NCI-H146 (cell line): ENCODE measurements at regions not wholly inside any gene's neighbourhood (a gene's known extent, or its start where the extent isn't known, plus 50 kb on each side); places are given as distances from the start of the nearest gene placed in this dataset.
"Not testable (repeated sequence)": the region's sequence is repeated elsewhere in the genome, so short reads cannot be mapped to it uniquely, and the experiment has no call there.

ENCODE experiments used
- DNase-seq: peaks from one replicate; lab custom pipeline; 2025; lab: John Stamatoyannopoulos, UW

DNA sequence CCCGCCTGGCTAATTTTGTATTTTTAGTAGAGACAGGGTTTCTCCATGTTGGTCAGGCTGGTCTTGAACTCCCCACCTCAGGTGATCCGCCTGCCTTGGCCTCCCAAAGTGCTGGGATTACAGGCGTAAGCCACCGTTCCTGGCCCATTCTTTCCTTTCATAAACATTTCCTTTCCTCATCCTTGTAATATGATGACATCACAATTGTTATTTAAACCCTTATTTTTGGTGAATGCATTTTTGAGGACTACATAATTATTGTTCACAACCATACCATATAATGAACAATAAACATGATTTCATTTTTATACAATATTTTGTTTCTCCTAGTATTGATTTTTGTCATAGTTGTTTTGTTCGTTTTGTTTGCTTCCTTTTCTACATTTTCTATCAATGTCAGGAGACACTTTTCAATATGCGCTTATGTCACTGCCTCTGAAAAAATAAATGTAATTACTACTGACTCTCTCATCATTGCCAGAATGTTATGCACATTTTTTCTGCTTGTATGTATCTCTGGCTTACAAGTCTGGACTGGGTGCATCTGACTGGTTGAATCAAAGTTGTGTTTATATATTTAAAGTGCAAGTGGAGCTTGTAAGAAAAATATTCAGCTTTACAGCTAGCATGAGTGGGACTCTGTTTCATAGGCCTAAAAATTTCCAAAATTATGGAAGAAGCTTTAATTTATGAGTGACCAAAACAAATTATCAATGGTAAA is 2286.3 kb upstream of the RAG2 start:
- DNase-seq: no peak

- DNase-seq: no peak
These were observed 2269.3 kb upstream of the RAG2 start for GRCh38 chr11:38867338-38867737.

DNA sequence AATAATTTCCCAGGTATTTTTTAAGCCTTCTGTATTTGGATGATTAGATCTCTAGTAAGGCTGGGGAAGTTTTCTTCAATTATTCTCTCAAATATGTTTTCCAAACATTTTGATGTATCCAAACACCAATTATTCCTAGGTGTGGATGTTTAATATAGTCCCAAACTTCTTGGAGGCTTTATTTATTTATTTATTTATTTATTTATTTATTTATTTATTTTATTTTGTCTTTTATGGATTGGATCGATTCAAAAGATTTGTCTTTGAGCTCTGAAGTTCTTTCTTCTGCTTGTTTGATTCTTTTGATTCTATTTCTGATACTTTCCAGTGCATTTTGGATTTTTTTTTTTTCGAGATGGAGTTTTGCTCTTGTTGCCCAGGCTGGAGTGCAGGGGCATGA is 2267.9 kb upstream of the RAG2 start:
- no peak for DNase-seq

GRCh38 chr11:38842991-38843390 is 2245.0 kb upstream of the RAG2 start:
- no peak for DNase-seq

GRCh38 chr11:38839071-38839470 is 2241.0 kb upstream of the RAG2 start:
- DNase-seq: no peak

DNA sequence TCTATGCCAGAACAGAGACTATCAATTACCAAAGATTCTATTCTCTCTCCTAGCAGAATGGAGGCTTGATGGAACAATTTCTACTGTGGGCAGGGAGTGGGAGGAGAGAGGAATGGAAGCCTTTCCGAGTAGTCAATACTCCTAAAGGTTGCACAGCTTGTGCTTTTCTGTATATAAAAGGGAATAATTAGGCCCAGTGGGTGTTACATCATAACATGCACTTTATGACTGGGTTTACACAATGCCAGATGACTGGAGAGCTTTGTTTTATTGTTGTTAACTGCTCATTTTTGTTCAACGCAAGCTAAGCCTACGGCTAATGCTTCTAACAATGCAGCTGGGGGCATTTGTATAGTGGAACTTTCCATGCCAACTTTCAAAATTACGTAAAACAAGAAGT is 2237.9 kb upstream of the RAG2 start:
- no peak for DNase-seq

DNA sequence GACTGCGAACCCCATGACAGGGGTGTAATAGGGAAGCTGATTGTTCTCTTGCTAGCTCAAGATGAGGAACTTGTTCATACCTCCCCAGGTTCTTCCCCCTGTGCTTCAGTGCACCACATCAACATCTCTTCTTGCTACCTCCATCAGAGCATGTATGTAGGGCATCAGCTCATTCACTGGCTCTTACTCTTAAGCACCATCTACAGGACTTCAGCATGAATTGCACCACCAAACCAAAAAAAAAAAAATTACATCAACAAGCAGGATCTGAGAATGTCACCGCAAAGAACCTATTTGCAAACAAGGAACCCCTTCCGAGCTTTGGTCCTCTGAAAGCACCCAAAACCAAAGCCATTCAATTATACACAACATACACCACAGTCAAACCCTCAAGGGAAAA is 2226.5 kb upstream of the RAG2 start:
- DNase-seq: no peak

DNA sequence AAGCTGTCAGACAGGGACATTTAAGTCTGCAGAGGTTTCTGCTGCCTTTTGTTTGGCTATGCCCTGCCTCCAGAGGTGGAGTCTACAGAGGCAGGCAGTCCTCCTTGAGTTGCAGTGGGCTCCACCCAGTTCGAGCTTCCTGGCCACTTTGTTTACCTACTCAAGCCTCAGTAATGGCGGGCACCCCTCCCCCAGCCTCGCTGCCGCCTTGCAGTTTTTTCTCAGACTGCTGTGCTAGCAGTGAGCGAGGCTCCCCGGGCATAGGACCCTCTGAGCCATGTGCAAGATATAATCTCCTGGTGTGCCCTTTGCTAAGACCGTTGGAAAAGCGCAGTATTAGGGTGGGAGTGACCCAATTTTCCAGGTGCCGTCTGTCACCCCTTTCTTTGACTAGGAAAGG is 2223.8 kb upstream of the RAG2 start:
- DNase-seq: not testable (repeated sequence)

DNA sequence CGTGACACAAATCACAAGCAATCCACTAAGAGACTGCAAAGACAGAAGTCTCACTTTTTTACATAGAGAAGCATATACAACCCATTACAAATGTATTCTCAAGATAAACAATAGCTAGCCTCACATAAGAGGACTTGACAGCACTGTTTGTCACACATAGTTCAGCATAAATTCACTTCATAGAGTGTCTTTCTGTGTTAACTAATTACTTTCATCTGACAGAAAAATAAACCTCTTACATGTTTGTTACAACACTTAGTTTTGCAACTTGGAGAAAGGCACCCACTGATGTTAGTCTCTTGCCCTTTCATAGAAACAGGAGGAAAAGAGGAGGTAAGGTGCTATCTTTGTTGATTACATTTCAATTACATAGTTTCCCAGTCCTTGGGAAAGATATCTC is 2221.9 kb upstream of the RAG2 start:
- no peak for DNase-seq

GRCh38 chr11:38818720-38819119 is 2220.7 kb upstream of the RAG2 start:
- no peak for DNase-seq

- DNase-seq: no peak
These were observed 2216.6 kb upstream of the RAG2 start for GRCh38 chr11:38814670-38815069.

- DNase-seq: no peak
These were observed 2211.5 kb upstream of the RAG2 start for GRCh38 chr11:38809521-38809920.

DNA sequence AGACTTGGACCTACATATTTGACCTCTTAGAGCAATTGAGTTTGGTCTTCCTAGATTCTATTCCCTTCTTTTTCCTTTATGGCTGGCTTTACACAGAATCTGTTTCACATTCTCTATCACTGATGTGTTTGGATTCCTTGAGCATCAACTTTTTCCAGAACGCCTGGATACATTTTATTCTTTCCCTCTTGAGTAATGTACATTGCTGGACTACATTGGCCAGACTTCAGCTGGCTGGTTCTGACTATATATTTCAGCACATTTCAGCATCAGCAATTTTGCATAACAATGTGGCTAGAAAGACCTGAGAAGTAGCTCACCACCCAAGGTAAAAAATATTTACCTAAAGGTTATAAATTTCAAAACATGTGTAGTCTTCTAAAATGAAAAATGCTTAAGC is 2198.2 kb upstream of the RAG2 start:
- DNase-seq: no peak

GRCh38 chr11:38795027-38795426 is 2197.0 kb upstream of the RAG2 start:
- DNase-seq: no peak

GRCh38 chr11:38791346-38791961 is 2193.4 kb upstream of the RAG2 start:
- peak; percentile 65 for DNase-seq

GRCh38 chr11:38788561-38788960 is 2190.5 kb upstream of the RAG2 start:
- no peak for DNase-seq

- no peak for DNase-seq
These were observed 2186.1 kb upstream of the RAG2 start for GRCh38 chr11:38784164-38784563.

GRCh38 chr11:38766796-38767195 is 2168.8 kb upstream of the RAG2 start:
- no peak for DNase-seq

DNA sequence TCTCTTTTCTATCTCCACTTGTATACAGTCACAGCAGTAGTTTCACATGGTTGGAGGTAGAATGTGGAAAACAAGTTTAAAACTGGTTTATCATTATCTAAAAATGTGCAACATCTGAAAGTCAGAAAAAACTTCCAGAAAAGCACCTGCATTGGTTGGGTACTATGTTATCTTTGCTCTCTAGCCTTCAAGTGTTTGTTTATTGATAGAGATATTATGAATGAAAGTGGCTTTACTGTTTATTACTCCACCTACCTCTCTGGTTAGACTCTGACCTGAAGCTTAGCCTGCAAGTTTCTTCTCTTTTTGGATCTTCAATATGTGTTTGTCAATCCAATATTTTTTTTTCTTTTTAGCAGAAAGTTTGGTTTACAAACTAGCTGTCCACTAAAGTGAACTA is 2161.4 kb upstream of the RAG2 start:
- DNase-seq: no peak

DNA sequence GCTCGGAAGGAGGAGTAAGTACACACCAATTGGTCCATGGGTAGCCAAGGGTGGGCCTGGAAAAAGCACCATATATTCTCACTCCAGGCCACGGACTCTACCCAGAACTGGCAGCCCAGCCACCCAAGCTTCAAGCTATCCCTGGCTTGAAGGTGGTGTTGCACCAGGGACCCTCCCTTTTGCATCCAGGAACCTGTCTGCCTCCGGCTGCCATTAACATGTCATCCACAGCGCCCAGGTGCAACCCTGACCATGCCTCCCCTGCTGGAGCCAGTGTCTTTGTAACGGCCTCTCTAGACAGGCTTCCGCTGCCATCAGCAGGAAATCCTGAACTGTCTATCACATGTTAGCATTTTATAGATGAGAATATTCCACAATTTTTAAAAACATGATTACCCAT is 2158.5 kb upstream of the RAG2 start:
- no peak for DNase-seq

- DNase-seq: no peak
These were observed 2153.4 kb upstream of the RAG2 start for GRCh38 chr11:38751421-38751820.

- not testable (repeated sequence) for DNase-seq
These were observed 2148.5 kb upstream of the RAG2 start for GRCh38 chr11:38746516-38746915.

DNA sequence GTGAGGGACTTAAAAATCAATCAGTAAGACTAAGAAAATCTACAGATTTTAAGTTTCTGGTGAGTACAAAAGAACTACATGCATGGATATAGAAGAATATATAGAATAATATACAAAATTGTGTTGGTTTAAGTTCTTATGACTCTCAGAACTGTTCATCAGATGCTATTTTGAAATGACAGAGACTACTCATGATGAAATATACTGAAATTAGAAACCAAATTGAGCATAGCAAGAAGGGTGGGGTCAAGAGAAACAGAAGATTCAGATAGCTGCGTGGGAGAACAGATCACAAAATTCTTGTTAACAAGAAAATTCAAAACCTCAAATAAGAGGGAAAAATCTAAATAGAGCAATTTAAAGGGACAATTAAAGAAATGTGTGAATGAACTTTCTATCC is 2125.3 kb upstream of the RAG2 start:
- DNase-seq: no peak
